Activated CD4-positive, alpha-beta memory T cell treated with anti-CD3 and anti-CD28 coated beads for 36 hours (primary cell): ENCODE measurements at regions not wholly inside any gene's neighbourhood (a gene's known extent, or its start where the extent isn't known, plus 50 kb on each side); places are given as distances from the start of the nearest gene placed in this dataset.

Source experiments
- CTCF ChIA-PET: fragments of 350-600 bp; sonication (Branson Sonifier 250); formaldehyde crosslinking; loops from one replicate; lab custom pipeline; 2021; ENCODE audit warnings: antibody characterized with exemption, inconsistent platforms; lab: Charles Lee
- POLR2A ChIA-PET: fragments of 350-600 bp; sonication (Branson Sonifier 250); formaldehyde crosslinking; loops from one replicate; lab custom pipeline; 2021; ENCODE audit warnings: antibody characterized with exemption; lab: Charles Lee
- DNase-seq: peaks from one replicate; pipeline ENCODE4 v3.0.0-alpha.2; 2020
- H3K27ac Mint-ChIP-seq: one replicate; pipeline ENCODE4 v1.8.0; 2021; ENCODE audit warnings: mixed read lengths
- H3K27me3 Mint-ChIP-seq: one replicate; pipeline ENCODE4 v1.8.0; 2021; ENCODE audit warnings: mixed read lengths
- H3K36me3 Mint-ChIP-seq: one replicate; pipeline ENCODE4 v1.8.0; 2021; ENCODE audit warnings: mixed read lengths
- H3K4me1 Mint-ChIP-seq: one replicate; pipeline ENCODE4 v1.8.0; 2021; ENCODE audit warnings: low read depth, mixed read lengths
- H3K4me3 Mint-ChIP-seq: one replicate; pipeline ENCODE4 v1.8.0; 2021; ENCODE audit warnings: mild to moderate bottlenecking, mixed read lengths
- H3K9me3 Mint-ChIP-seq: one replicate; pipeline ENCODE4 v1.8.0; 2021; ENCODE audit warnings: mixed read lengths
- intact Hi-C: fragments of 100-400 bp; cut with micrococcal nuclease; formaldehyde crosslinking; loops from one replicate; pipeline ENCODE4 v1.15.1; 2023

- Mint-ChIP-seq H3K36me3 (no peaks in the 10 kb centered on the region), H3K4me3 (no peak overlapping the region), H3K9me3 (no peaks in the 10 kb centered on the region), H3K27me3 (peaks cover 16% of the 10 kb centered on the region), H3K27ac (no peak overlapping the region), H3K4me1 (peaks cover 4% of the 10 kb centered on the region)
- intact Hi-C loops: loop anchor here (10.0 kb wide), 1 partner anchor 151 kb away; no protein-coding TSS in a partner anchor
- no peak for DNase-seq
- ChIA-PET POLR2A (no interaction called here), CTCF (no interaction called here)
Observed at GRCh38 chr18:57973889-57974288, 70.1 kb upstream of the NEDD4L start.

GRCh38 chr18:57970356-57971095 lies 73.5 kb upstream of the NEDD4L start:
- no peaks in the 10 kb centered on the region for H3K4me1 Mint-ChIP-seq
- H3K36me3 Mint-ChIP-seq: no peaks in the 10 kb centered on the region
- intact Hi-C loops: loop anchor here (10.0 kb wide), 1 partner anchor 154 kb away; no protein-coding TSS in a partner anchor
- peaks cover 5% of the 10 kb centered on the region for H3K27me3 Mint-ChIP-seq
- no peak overlapping the region for H3K4me3 Mint-ChIP-seq
- ChIA-PET POLR2A (no interaction called here), CTCF (no interaction called here)
- DNase-seq: peak; percentile 12
- H3K27ac Mint-ChIP-seq: no peak overlapping the region
- no peaks in the 10 kb centered on the region for H3K9me3 Mint-ChIP-seq

- no peak overlapping the region for H3K27ac Mint-ChIP-seq
- ChIA-PET CTCF (no interaction called here), POLR2A (no interaction called here)
- intact Hi-C loops: loop anchor here (10.0 kb wide), 1 partner anchor 155 kb away; no protein-coding TSS in a partner anchor
- no peak for DNase-seq
- no peaks in the 10 kb centered on the region for H3K9me3 Mint-ChIP-seq
- no peaks in the 10 kb centered on the region for H3K36me3 Mint-ChIP-seq
- H3K27me3 Mint-ChIP-seq: peaks cover 5% of the 10 kb centered on the region
- H3K4me3 Mint-ChIP-seq: no peak overlapping the region
- H3K4me1 Mint-ChIP-seq: no peaks in the 10 kb centered on the region
Observed at GRCh38 chr18:57969824-57970223, 74.2 kb upstream of the NEDD4L start.

GRCh38 chr18:57965246-57965645 lies 78.8 kb upstream of the NEDD4L start:
- POLR2A ChIA-PET: no interaction called here
- Mint-ChIP-seq H3K27me3 (peaks cover 5% of the 10 kb centered on the region), H3K4me1 (no peaks in the 10 kb centered on the region)

GRCh38 chr18:57961876-57962505 lies 82.0 kb upstream of the NEDD4L start:
- H3K4me3 Mint-ChIP-seq: no peak overlapping the region
- intact Hi-C loops: no loop called here
- POLR2A ChIA-PET: no interaction called here
- no peak for DNase-seq
- H3K36me3 Mint-ChIP-seq: no peaks in the 10 kb centered on the region
- H3K9me3 Mint-ChIP-seq: no peaks in the 10 kb centered on the region
- H3K27me3 Mint-ChIP-seq: peaks cover 8% of the 10 kb centered on the region
- H3K4me1 Mint-ChIP-seq: no peaks in the 10 kb centered on the region
- CTCF ChIA-PET: no interaction called here
- no peak overlapping the region for H3K27ac Mint-ChIP-seq

More at GRCh38 chr18:57965246-57965645, 78.8 kb upstream of the NEDD4L start:
- Mint-ChIP-seq H3K9me3 (no peaks in the 10 kb centered on the region), H3K27ac (no peak overlapping the region), H3K4me3 (no peak overlapping the region), H3K36me3 (no peaks in the 10 kb centered on the region)
- intact Hi-C loops: no loop called here
- CTCF ChIA-PET: no interaction called here
- no peak for DNase-seq

GRCh38 chr18:57961411-57961810 lies 82.6 kb upstream of the NEDD4L start:
- Mint-ChIP-seq H3K27ac (no peak overlapping the region), H3K9me3 (no peaks in the 10 kb centered on the region), H3K27me3 (peaks cover 8% of the 10 kb centered on the region), H3K4me1 (no peaks in the 10 kb centered on the region), H3K4me3 (no peak overlapping the region), H3K36me3 (no peaks in the 10 kb centered on the region)
- ChIA-PET CTCF (no interaction called here), POLR2A (no interaction called here)
- DNase-seq: no peak
- intact Hi-C loops: no loop called here

GRCh38 chr18:57959278-57959677 lies 84.7 kb upstream of the NEDD4L start:
- ChIA-PET POLR2A (interaction anchor here (0.5 to 0.6 kb wide), 2 partner anchors 173 to 318 kb away, joined by 3 to 4 read pairs; no protein-coding TSS in a partner anchor), CTCF (interaction anchor here (1.1 to 1.3 kb wide), 3 partner anchors 13 to 163 kb away, joined by 3 to 5 read pairs (median 3); no protein-coding TSS in a partner anchor)
- Mint-ChIP-seq H3K27ac (no peak overlapping the region), H3K36me3 (no peaks in the 10 kb centered on the region), H3K4me1 (no peaks in the 10 kb centered on the region), H3K27me3 (peaks cover 8% of the 10 kb centered on the region), H3K9me3 (no peaks in the 10 kb centered on the region), H3K4me3 (no peak overlapping the region)
- DNase-seq: no peak
- intact Hi-C loops: no loop called here

- Mint-ChIP-seq H3K27ac (no peak overlapping the region), H3K36me3 (no peaks in the 10 kb centered on the region), H3K9me3 (no peaks in the 10 kb centered on the region), H3K27me3 (peaks cover 8% of the 10 kb centered on the region), H3K4me1 (no peaks in the 10 kb centered on the region), H3K4me3 (no peak overlapping the region)
- intact Hi-C loops: no loop called here
- ChIA-PET POLR2A (no interaction called here), CTCF (no interaction called here)
- DNase-seq: no peak
Observed at GRCh38 chr18:57957210-57957609, 86.8 kb upstream of the NEDD4L start.

- CTCF ChIA-PET: no interaction called here
- intact Hi-C loops: no loop called here
- POLR2A ChIA-PET: no interaction called here
- no peak overlapping the region for H3K4me3 Mint-ChIP-seq
- H3K9me3 Mint-ChIP-seq: no peaks in the 10 kb centered on the region
- H3K4me1 Mint-ChIP-seq: no peaks in the 10 kb centered on the region
- peaks cover 8% of the 10 kb centered on the region for H3K27me3 Mint-ChIP-seq
- no peak for DNase-seq
- no peaks in the 10 kb centered on the region for H3K36me3 Mint-ChIP-seq
- H3K27ac Mint-ChIP-seq: no peak overlapping the region
Observed at GRCh38 chr18:57956491-57956890, 87.5 kb upstream of the NEDD4L start.

GRCh38 chr18:57954935-57955334 lies 89.1 kb upstream of the NEDD4L start:
- CTCF ChIA-PET: no interaction called here
- Mint-ChIP-seq H3K9me3 (no peaks in the 10 kb centered on the region), H3K4me1 (no peaks in the 10 kb centered on the region), H3K27me3 (peaks cover 2% of the 10 kb centered on the region), H3K4me3 (no peak overlapping the region), H3K27ac (no peak overlapping the region), H3K36me3 (no peaks in the 10 kb centered on the region)
- intact Hi-C loops: no loop called here
- no peak for DNase-seq
- POLR2A ChIA-PET: no interaction called here

GRCh38 chr18:57953883-57954282 lies 90.1 kb upstream of the NEDD4L start:
- peaks cover 2% of the 10 kb centered on the region for H3K27me3 Mint-ChIP-seq
- no peak overlapping the region for H3K27ac Mint-ChIP-seq
- H3K36me3 Mint-ChIP-seq: no peaks in the 10 kb centered on the region
- no peaks in the 10 kb centered on the region for H3K9me3 Mint-ChIP-seq
- no peak overlapping the region for H3K4me3 Mint-ChIP-seq
- DNase-seq: no peak
- intact Hi-C loops: no loop called here
- ChIA-PET CTCF (no interaction called here), POLR2A (no interaction called here)
- no peaks in the 10 kb centered on the region for H3K4me1 Mint-ChIP-seq

- Mint-ChIP-seq H3K9me3 (no peaks in the 10 kb centered on the region), H3K4me3 (no peak overlapping the region), H3K27ac (no peak overlapping the region), H3K36me3 (no peaks in the 10 kb centered on the region), H3K4me1 (no peaks in the 10 kb centered on the region), H3K27me3 (peaks cover under 1% of the 10 kb centered on the region)
- intact Hi-C loops: no loop called here
- ChIA-PET POLR2A (no interaction called here), CTCF (interaction anchor here (0.7 kb wide), 1 partner anchor 41 kb away, joined by 3 read pairs; no protein-coding TSS in a partner anchor)
- DNase-seq: no peak
Observed at GRCh38 chr18:57951999-57952774, 91.8 kb upstream of the NEDD4L start.
